ENCODE measurements at regions not wholly inside any gene's neighbourhood (a gene's known extent, or its start where the extent isn't known, plus 50 kb on each side); places are given as distances from the start of the nearest gene placed in this dataset.

DNA sequence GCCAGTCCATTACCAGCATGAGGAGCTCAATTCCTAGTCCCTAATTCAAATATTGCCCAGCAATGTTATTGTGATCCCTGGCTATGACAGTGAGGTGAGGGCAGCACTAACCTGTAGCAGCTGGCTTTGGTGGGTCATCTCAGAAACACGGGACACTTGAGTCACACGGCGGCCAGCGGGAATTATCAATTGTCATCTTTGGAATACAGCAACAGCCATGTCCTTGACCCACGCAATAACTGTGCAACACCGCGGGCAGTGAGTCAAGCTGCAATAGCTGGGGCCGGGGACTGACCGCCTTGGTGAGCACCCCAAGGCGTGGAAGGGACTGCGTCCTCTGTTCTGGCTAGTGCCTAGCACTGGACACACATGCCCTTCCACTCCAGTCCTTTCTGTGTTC, 62.5 kb upstream of the ALDH1B1 start (continued):
- TF ChIP-seq ATF7 (IDR thresholded peaks at IDR 0.05) = no peak
- no peak for TF ChIP-seq ATF7 (CRISPR knock-in tag; IDR thresholded peaks at IDR 0.05)
- TF ChIP-seq SOX13 (IDR thresholded peaks at IDR 0.05) = no peak
- TF ChIP-seq SOX13 (CRISPR knock-in tag; conservative IDR thresholded peaks at IDR 0.05 in 1 of 2, IDR thresholded peaks at IDR 0.05 in 1 of 2) = no peak
- TF ChIP-seq, protein P1, sequence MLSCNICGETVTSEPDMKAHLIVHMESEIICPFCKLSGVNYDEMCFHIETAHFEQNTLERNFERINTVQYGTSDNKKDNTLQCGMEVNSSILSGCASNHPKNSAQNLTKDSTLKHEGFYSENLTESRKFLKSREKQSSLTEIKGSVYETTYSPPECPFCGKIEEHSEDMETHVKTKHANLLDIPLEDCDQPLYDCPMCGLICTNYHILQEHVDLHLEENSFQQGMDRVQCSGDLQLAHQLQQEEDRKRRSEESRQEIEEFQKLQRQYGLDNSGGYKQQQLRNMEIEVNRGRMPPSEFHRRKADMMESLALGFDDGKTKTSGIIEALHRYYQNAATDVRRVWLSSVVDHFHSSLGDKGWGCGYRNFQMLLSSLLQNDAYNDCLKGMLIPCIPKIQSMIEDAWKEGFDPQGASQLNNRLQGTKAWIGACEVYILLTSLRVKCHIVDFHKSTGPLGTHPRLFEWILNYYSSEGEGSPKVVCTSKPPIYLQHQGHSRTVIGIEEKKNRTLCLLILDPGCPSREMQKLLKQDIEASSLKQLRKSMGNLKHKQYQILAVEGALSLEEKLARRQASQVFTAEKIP (CRISPR knock-in tag; IDR thresholded peaks at IDR 0.05; ENCODE audit: borderline replicate concordance) = no peak
- no peak for TF ChIP-seq HNRNPUL1 (IDR thresholded peaks at IDR 0.05; ENCODE audit: low read depth, low read length)
- no peak for TF ChIP-seq KLF11 (CRISPR knock-in tag; IDR thresholded peaks at IDR 0.05)
- no peak for TF ChIP-seq ZNF224 (CRISPR knock-in tag; IDR thresholded peaks at IDR 0.05)
- TF ChIP-seq ZNF790 (CRISPR knock-in tag; IDR thresholded peaks at IDR 0.05; ENCODE audit: borderline replicate concordance) = no peak
- TF ChIP-seq ZNF782 (CRISPR knock-in tag; IDR thresholded peaks at IDR 0.05; ENCODE audit: borderline replicate concordance) = no peak
- TF ChIP-seq ZNF17 (CRISPR knock-in tag; IDR thresholded peaks at IDR 0.05) = no peak

DNA sequence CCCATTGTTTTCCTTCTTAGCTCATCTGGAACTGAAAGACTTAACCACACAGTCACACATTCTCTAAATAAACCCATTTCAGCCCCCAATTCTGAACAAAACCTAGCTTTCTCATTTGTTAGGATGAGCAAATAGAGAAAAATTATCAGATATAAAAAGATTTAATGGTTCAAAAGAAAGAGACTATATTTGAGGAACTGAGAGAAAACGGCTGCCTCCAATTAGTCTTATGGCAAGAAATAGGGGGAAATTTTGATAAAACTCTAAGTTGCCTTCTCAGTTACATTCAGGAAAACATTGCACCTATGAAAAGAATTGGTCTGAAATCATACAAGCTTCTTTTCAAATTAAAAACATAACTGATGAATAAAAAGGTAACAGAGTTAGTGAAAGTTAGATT, 63.7 kb upstream of the ALDH1B1 start:
- Histone ChIP-seq H3K27me3 (ENCODE audit: control insufficient read depth in 1 of 2, insufficient read depth in 2 of 2, low read length in 2 of 2) (0 out of 5 replicates have a peak, but pooled peaks cover 0 to 3% of the 10 kb centered on the region in 2 experiments), H4K20me1 (ENCODE audit: insufficient read depth, low read length) (no peaks in the 10 kb centered on the region), H3K4me2 (ENCODE audit: low read depth, low read length) (no peak overlapping the region), H3K4me1 (ENCODE audit: insufficient read depth, low read length) (no peaks in the 10 kb centered on the region), H3K9ac (ENCODE audit: insufficient read depth, low read depth, low read length) (no peak overlapping the region), H3K27ac (ENCODE audit: extremely low read length, insufficient read depth, low read length) (no peak overlapping the region), H3K79me2 (ENCODE audit: insufficient read depth, low read length) (no peaks in the 10 kb centered on the region), H3K9me3 (ENCODE audit: low read length) (no peaks in the 10 kb centered on the region), H3K4me3 (replicated peaks in 1 of 3; ENCODE audit: insufficient read depth in 1 of 3, low read depth in 2 of 3, low read length in 3 of 3) (no peak overlapping the region), H3K36me3 (replicated peaks in 1 of 2; ENCODE audit: control insufficient read depth in 1 of 2, insufficient read depth in 2 of 2, low read length in 2 of 2) (no peaks in the 10 kb centered on the region), H2AFZ (ENCODE audit: low read length) (no peak overlapping the region)
- BruUV-seq (replicated peaks) = no TSS peak
- CTCF ChIA-PET (ENCODE audit: low intra/inter-chr PET ratio, low total read pairs) = no interaction called here
- DNase-seq (ENCODE audit: low spot score) (no peak), FAIRE-seq (no peak), ATAC-seq (no peak)
- intact Hi-C loops (cut with micrococcal nuclease; ENCODE audit: unreplicated experiment) = no loop called here
- WGBS (ENCODE audit: low lambda C conversion rate) = 7% methylated on average over 1 of the region's 1 CpG
- in situ Hi-C loops (cut with HindIII; ENCODE audit: extremely low pct_ligation_motif_present, low pct_unique_long_range_greater_than_20kb) = no loop called here
- POLR2A ChIA-PET = no interaction called here
- TF ChIP-seq SIN3B (IDR thresholded peaks at IDR 0.05; ENCODE audit: low read length) = no peak
- no peak for TF ChIP-seq PAX8 (CRISPR knock-in tag; IDR thresholded peaks at IDR 0.05; ENCODE audit: borderline replicate concordance)
- TF ChIP-seq ZNF274 (CRISPR knock-in tag; IDR thresholded peaks at IDR 0.05) = no peak
- no peak for TF ChIP-seq TGIF2 (CRISPR knock-in tag; IDR thresholded peaks at IDR 0.05)
- TF ChIP-seq KDM1A (CRISPR knock-in tag; IDR thresholded peaks at IDR 0.05) = no peak
- TF ChIP-seq KDM5A (IDR thresholded peaks at IDR 0.05; ENCODE audit: borderline replicate concordance, low read length) = no peak
- TF ChIP-seq HIVEP1 (CRISPR knock-in tag; IDR thresholded peaks at IDR 0.05) = no peak
- no peak for TF ChIP-seq HES4 (CRISPR knock-in tag; IDR thresholded peaks at IDR 0.05; ENCODE audit: borderline replicate concordance)
- TF ChIP-seq PHF8 (CRISPR knock-in tag; IDR thresholded peaks at IDR 0.05) = no peak
- TF ChIP-seq ZSCAN22 (CRISPR knock-in tag; IDR thresholded peaks at IDR 0.05) = no peak
- TF ChIP-seq ZNF343 (CRISPR knock-in tag; IDR thresholded peaks at IDR 0.05) = no peak
- no peak for TF ChIP-seq SPEN (CRISPR knock-in tag; IDR thresholded peaks at IDR 0.05; ENCODE audit: low read depth)
- no peak for TF ChIP-seq GATA4 (IDR thresholded peaks at IDR 0.05; ENCODE audit: borderline replicate concordance, low read depth)
- TF ChIP-seq BRD4 (CRISPR knock-in tag; IDR thresholded peaks at IDR 0.05) = no peak
- no peak for TF ChIP-seq ZNF839 (CRISPR knock-in tag; IDR thresholded peaks at IDR 0.05; ENCODE audit: borderline replicate concordance)
